ENCODE measurements at regions not wholly inside any gene's neighbourhood (a gene's known extent, or its start where the extent isn't known, plus 50 kb on each side); places are given as distances from the start of the nearest gene placed in this dataset.

GRCh38 chr20:23200914-23201313 is 114.8 kb upstream of the CD93 start:
- peak in 1 of 2 experiments; percentile 24 for DNase-seq

GRCh38 chr20:23200413-23200812 is 114.3 kb upstream of the CD93 start:
- DNase-seq, result no peak

- DNase-seq, result no peak
Measured at GRCh38 chr20:23199356-23199755, 113.2 kb upstream of the CD93 start.

GRCh38 chr20:23198815-23199214 is 112.7 kb upstream of the CD93 start:
- no peak for DNase-seq

GRCh38 chr20:23197836-23198235 is 111.7 kb upstream of the CD93 start:
- no peak for DNase-seq

GRCh38 chr20:23195636-23196035 is 109.5 kb upstream of the CD93 start:
- DNase-seq, result no peak

GRCh38 chr20:23193801-23194384 is 107.8 kb upstream of the CD93 start:
- no peak for DNase-seq

GRCh38 chr20:23192469-23192868 is 106.3 kb upstream of the CD93 start:
- no peak for DNase-seq

GRCh38 chr20:23190557-23190956 is 104.4 kb upstream of the CD93 start:
- DNase-seq, result no peak

- no peak for DNase-seq
Measured at GRCh38 chr20:23189854-23190253, 103.7 kb upstream of the CD93 start.

GRCh38 chr20:23189341-23189740 is 103.2 kb upstream of the CD93 start:
- no peak for DNase-seq

- no peak for DNase-seq
Measured at GRCh38 chr20:23188377-23189169, 102.4 kb upstream of the CD93 start.

- DNase-seq, result no peak
Measured at GRCh38 chr20:23187751-23188150, 101.6 kb upstream of the CD93 start.

GRCh38 chr20:23186808-23187207 is 100.7 kb upstream of the CD93 start:
- DNase-seq, result no peak

GRCh38 chr20:23180451-23180921 is 94.4 kb upstream of the CD93 start:
- no peak for DNase-seq

GRCh38 chr20:23179766-23180403 is 93.8 kb upstream of the CD93 start:
- DNase-seq, result no peak

GRCh38 chr20:23178806-23179205 is 92.7 kb upstream of the CD93 start:
- DNase-seq, result no peak

GRCh38 chr20:23174821-23175220 is 88.7 kb upstream of the CD93 start:
- no peak for DNase-seq

- DNase-seq, result no peak
Measured at GRCh38 chr20:23167431-23167830, 81.3 kb upstream of the CD93 start.

GRCh38 chr20:23166563-23166962 is 80.4 kb upstream of the CD93 start:
- no peak for DNase-seq

- no peak for DNase-seq
Measured at GRCh38 chr20:23165964-23166363, 79.8 kb upstream of the CD93 start.

GRCh38 chr20:23165307-23165750 is 79.2 kb upstream of the CD93 start:
- DNase-seq, result no peak

- DNase-seq, result no peak
Measured at GRCh38 chr20:23164176-23164601, 78.1 kb upstream of the CD93 start.

- no peak for DNase-seq
Measured at GRCh38 chr20:23163562-23163961, 77.4 kb upstream of the CD93 start.
